GM23338 (cell line): ENCODE measurements at regions not wholly inside any gene's neighbourhood (a gene's known extent, or its start where the extent isn't known, plus 50 kb on each side); places are given as distances from the start of the nearest gene placed in this dataset.

ENCODE experiments used
- ATAC-seq: fragments of 200-7000 bp; cut with Tn5 transposase; 3 replicates; pipeline ENCODE4 v1.9.1; 2020
- DNase-seq: peaks from one replicate; pipeline ENCODE4 v3.0.0-alpha.2; 2015; ENCODE audit warnings: low spot score
- H2AFZ ChIP-seq: fragments of 200-600 bp; sonication (generic); 2 replicates; pipeline ENCODE4 v1.8.0; 2016; ENCODE audit warnings: antibody characterized with exemption, mild to moderate bottlenecking, moderate library complexity
- H3F3A ChIP-seq: fragments of 200-600 bp; sonication (generic); replicated peaks from 2 replicates; pipeline ENCODE4 v1.8.0; 2017; ENCODE audit warnings: antibody characterized with exemption, mixed run types, low read depth
- H3K27ac ChIP-seq: fragments of 200-600 bp; sonication (generic); 2 replicates; pipeline ENCODE4 v1.6.1; 2016; ENCODE audit warnings: low read depth
- H3K27me3 ChIP-seq: fragments of 200-600 bp; sonication (generic); 2 replicates; pipeline ENCODE4 v1.8.0; 2016; ENCODE audit warnings: mild to moderate bottlenecking, mixed run types, moderate library complexity; ENCODE audit not compliant: insufficient read depth
- H3K36me3 ChIP-seq: fragments of 200-600 bp; sonication (generic); 2 replicates; pipeline ENCODE4 v1.8.0; 2016; ENCODE audit warnings: mild to moderate bottlenecking; ENCODE audit not compliant: insufficient read depth
- H3K4me1 ChIP-seq: fragments of 200-600 bp; sonication (generic); 2 replicates; pipeline ENCODE4 v1.8.0; 2016; ENCODE audit warnings: mild to moderate bottlenecking, moderate library complexity; ENCODE audit not compliant: insufficient read depth
- H3K4me2 ChIP-seq: fragments of 200-600 bp; sonication (generic); 2 replicates; pipeline ENCODE4 v1.7.1; 2017; ENCODE audit warnings: mixed run types
- H3K4me3 ChIP-seq: fragments of 200-600 bp; sonication (generic); 2 replicates; pipeline ENCODE4 v1.6.1; 2016; ENCODE audit warnings: mixed run types
- H3K79me2 ChIP-seq: fragments of 200-600 bp; sonication (generic); replicated peaks from 2 replicates; pipeline ENCODE4 v1.8.0; 2017; ENCODE audit warnings: mild to moderate bottlenecking; ENCODE audit not compliant: insufficient read depth
- H3K9me2 ChIP-seq: fragments of 200-600 bp; sonication (generic); 2 replicates; pipeline ENCODE4 v1.8.0; 2017; ENCODE audit not compliant: insufficient read depth
- H4K20me1 ChIP-seq: fragments of 200-600 bp; sonication (generic); replicated peaks from 2 replicates; pipeline ENCODE4 v1.8.0; 2017; ENCODE audit warnings: mild to moderate bottlenecking; ENCODE audit not compliant: insufficient read depth
- H3K27ac Mint-ChIP-seq: 2 replicates; pipeline ENCODE4 v1.8.0; 2020; ENCODE audit warnings: inconsistent platforms, mild to moderate bottlenecking, moderate library complexity, mixed read lengths
- H3K27me3 Mint-ChIP-seq: 3 replicates; pipeline ENCODE4 v1.8.0; 2022; ENCODE audit warnings: low read depth, mild to moderate bottlenecking, moderate library complexity, mixed read lengths, inconsistent platforms; ENCODE audit not compliant: insufficient read depth, poor library complexity
- H3K36me3 Mint-ChIP-seq: 3 replicates; pipeline ENCODE4 v1.8.0; 2021; ENCODE audit warnings: low read depth, mild to moderate bottlenecking, inconsistent platforms, moderate library complexity, mixed read lengths
- H3K4me1 Mint-ChIP-seq: 3 replicates; pipeline ENCODE4 v1.8.0; 2020; ENCODE audit warnings: mild to moderate bottlenecking, inconsistent platforms, mixed read lengths
- H3K4me3 Mint-ChIP-seq: 3 replicates; pipeline ENCODE4 v1.8.0; 2021; ENCODE audit warnings: moderate library complexity, mild to moderate bottlenecking, inconsistent platforms, mixed read lengths
- H3K9me3 Mint-ChIP-seq: 3 replicates; pipeline ENCODE4 v1.8.0; 2020; ENCODE audit warnings: moderate library complexity, mild to moderate bottlenecking, inconsistent platforms, mixed read lengths
- CREB1 ChIP-seq: fragments of 250-450 bp; sonication (Bioruptor Pico); IDR thresholded peaks from 2 replicates; pipeline ENCODE4 v1.5.0; 2020; ENCODE audit warnings: low read depth, mild to moderate bottlenecking, moderate library complexity
- CTCF ChIP-seq, 2 experiments: fragments of 200-600 bp in 1 of 2; sonication (generic) in 1 of 2; conservative IDR thresholded peaks; 2 replicates each; pipeline versions ENCODE4 v1.5.1 to v1.6.1; 2016 to 2017; ENCODE audit warnings: antibody characterized with exemption in 2 of 2, low read depth in 2 of 2, mild to moderate bottlenecking in 2 of 2, moderate library complexity in 1 of 2
- ETS1 ChIP-seq: IDR thresholded peaks from 2 replicates; pipeline ENCODE4 v1.6.1; 2016; ENCODE audit warnings: antibody characterized with exemption
- EZH2 ChIP-seq: fragments of 200-600 bp; sonication (generic); IDR thresholded peaks from one replicate; pipeline ENCODE4 v1.8.0; 2017; ENCODE audit warnings: antibody characterized with exemption, mild to moderate bottlenecking, low read depth; ENCODE audit not compliant: unreplicated experiment
- EZH2phosphoT487 ChIP-seq: fragments of 200-600 bp; sonication (generic); IDR thresholded peaks from one replicate; pipeline ENCODE4 v1.8.1; 2018; ENCODE audit warnings: antibody characterized with exemption; ENCODE audit not compliant: unreplicated experiment
- JUNB ChIP-seq: IDR thresholded peaks from one replicate; pipeline ENCODE4 v1.6.1; 2016; ENCODE audit warnings: antibody characterized with exemption; ENCODE audit not compliant: unreplicated experiment
- NANOG ChIP-seq: IDR thresholded peaks from 2 replicates; pipeline ENCODE4 v1.6.1; 2016; ENCODE audit warnings: antibody characterized with exemption, borderline replicate concordance
- POLR2AphosphoS5 ChIP-seq: IDR thresholded peaks from 2 replicates; pipeline ENCODE4 v1.6.1; 2016; ENCODE audit warnings: antibody characterized with exemption, low read depth
- REST ChIP-seq: IDR thresholded peaks from one replicate; pipeline ENCODE4 v1.6.1; 2018; ENCODE audit warnings: antibody characterized with exemption; ENCODE audit not compliant: unreplicated experiment
- STAT1 ChIP-seq: IDR thresholded peaks from one replicate; pipeline ENCODE4 v1.6.1; 2016; ENCODE audit warnings: antibody characterized with exemption; ENCODE audit not compliant: unreplicated experiment
- ZNF114 ChIP-seq: fragments of 250-450 bp; sonication (Bioruptor Pico); IDR thresholded peaks from 2 replicates; pipeline ENCODE4 v1.5.0; 2020; ENCODE audit warnings: mild to moderate bottlenecking, moderate library complexity
- ZNF331 ChIP-seq: fragments of 250-450 bp; sonication (Bioruptor Pico); IDR thresholded peaks from 2 replicates; pipeline ENCODE4 v1.5.0; 2020; ENCODE audit warnings: low read depth, mild to moderate bottlenecking, moderate library complexity
- ZNF462 ChIP-seq: fragments of 250-450 bp; sonication (Bioruptor Pico); IDR thresholded peaks from 2 replicates; pipeline ENCODE4 v1.5.0; 2020; ENCODE audit warnings: mild to moderate bottlenecking, moderate library complexity

- Histone ChIP-seq H3K4me1 (no peaks in the 10 kb centered on the region), H3K4me3 (no peak overlapping the region), H3K9me2 (no peaks in the 10 kb centered on the region), H3K27me3 (no peaks in the 10 kb centered on the region), H3K4me2 (no peak overlapping the region), H2AFZ (no peak overlapping the region), H3F3A (no peaks in the 10 kb centered on the region), H4K20me1 (no peaks in the 10 kb centered on the region), H3K27ac (no peak overlapping the region), H3K36me3 (no peaks in the 10 kb centered on the region), H3K79me2 (no peaks in the 10 kb centered on the region)
- DNase-seq (peak; percentile 6), ATAC-seq (no peak)
- Mint-ChIP-seq H3K9me3 (peaks cover 5% of the 10 kb centered on the region), H3K4me3 (no peak overlapping the region), H3K27ac (no peak overlapping the region), H3K27me3 (peaks cover 5% of the 10 kb centered on the region), H3K36me3 (peaks cover 4% of the 10 kb centered on the region), H3K4me1 (peaks cover 8% of the 10 kb centered on the region)
- TF ChIP-seq ZNF462 (CRISPR knock-in tag) (no peak), CTCF (conservative IDR thresholded peaks at IDR 0.05; ENCODE audit: low read depth in 2 of 2) (no peak), ZNF114 (CRISPR knock-in tag) (no peak), ETS1 (no peak), EZH2 (no peak), EZH2phosphoT487 (no peak), ZNF331 (no peak), JUNB (no peak), REST (no peak), STAT1 (no peak), POLR2AphosphoS5 (no peak), NANOG (no peak), CREB1 (CRISPR knock-in tag) (no peak)
These were observed 159.5 kb downstream of the VRK1 start for GRCh38 chr14:96956464-96957239.
